KBM-7 (cell line): ENCODE measurements at regions not wholly inside any gene's neighbourhood (a gene's known extent, or its start where the extent isn't known, plus 50 kb on each side); places are given as distances from the start of the nearest gene placed in this dataset.
A peak's percentile ranks its signal among the peaks of the same experiment; 100 is the strongest.

Experiments used
- DNase-seq: peaks from one replicate; pipeline ENCODE4 v3.0.0-alpha.2; 2015
- in situ Hi-C: fragments of 300-500 bp; cut with MboI; formaldehyde crosslinking; loops from 2 replicates; pipeline ENCODE4 v1.14.3; 2020; ENCODE audit warnings: low sequenced_read_pairs, low pct_unique_long_range_greater_than_20kb, mixed read lengths

DNA sequence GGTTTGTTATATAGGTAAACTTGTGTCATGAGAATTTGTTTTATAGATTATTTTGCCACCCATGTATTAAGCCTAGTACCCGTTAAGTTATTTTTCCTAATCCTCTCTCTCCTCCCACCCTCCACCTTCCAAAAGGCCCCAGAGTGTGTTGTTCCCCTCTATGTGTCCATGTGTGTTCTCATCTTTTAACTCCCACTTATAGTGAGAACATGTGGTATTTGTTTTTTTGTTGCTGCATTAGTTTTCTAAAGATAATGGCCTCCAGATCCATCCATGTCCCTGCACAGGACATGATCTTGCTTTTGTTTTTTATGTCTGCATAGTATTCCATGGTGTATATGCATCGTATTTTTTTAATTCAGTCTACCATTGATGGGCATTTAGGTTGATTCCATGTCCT lies 1075.6 kb upstream of the CNTNAP5 start:
- no peak for DNase-seq
- in situ Hi-C loops, result no loop called here

DNA sequence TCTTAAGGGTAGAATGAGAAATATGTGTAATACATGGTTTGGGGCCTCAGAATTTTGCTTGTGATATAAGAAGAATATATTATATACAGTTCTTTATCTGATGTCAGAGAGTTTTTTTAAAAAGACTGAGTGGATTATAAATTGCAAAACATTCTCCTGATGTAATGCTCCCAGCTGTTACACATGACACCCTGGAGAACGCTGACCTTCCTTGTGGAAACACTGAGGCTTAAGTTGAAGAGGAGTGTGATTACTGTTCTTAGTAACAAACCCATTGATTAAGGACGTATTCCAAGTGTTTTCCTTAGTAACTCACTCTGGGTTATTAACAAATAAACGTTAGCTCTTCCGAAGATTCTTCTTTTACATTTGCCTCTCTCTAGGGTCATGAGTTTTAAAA lies 1069.3 kb upstream of the CNTNAP5 start:
- DNase-seq, result no peak
- in situ Hi-C loops, result no loop called here

DNA sequence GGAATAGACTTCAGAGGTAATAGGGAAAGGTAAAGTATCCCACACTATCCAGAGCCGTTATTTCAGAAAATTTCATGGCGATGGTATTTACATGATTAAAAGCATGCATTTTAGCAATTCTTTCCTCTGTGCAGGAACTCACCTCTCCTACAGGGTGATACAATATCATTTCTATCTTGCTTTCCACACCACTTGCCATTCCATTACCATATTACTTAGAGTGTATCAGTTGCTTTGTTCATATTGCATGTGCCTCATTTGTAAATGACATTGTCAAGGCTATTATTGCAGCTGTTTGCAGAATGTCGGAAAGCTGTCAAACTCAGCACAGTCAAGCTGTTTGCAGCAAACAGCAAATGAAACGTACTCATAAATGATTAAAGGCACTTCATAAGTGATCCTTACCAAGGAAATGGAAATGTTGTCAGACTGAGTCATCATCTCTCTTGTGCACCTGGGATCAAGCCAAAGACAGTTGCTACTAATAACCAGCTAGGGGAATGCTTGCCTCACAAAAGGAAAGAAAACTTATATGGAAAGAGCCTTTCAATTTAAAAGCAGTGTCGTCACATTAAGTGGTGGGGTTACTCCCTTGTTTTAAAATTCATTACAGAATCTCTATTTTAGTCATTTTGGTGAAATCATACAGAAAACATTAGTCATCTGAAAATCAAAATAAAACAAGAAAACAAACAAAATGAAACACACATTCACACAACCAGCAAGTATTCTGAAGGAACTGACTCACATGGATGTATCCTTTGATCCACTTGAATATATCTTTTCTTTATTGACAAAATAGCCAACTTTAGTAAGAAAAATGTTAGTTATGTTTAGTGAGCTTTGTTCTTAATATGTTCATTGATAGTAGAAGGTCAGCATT lies 1064.1 kb upstream of the CNTNAP5 start:
- in situ Hi-C loops, result no loop called here
- DNase-seq, result no peak

DNA sequence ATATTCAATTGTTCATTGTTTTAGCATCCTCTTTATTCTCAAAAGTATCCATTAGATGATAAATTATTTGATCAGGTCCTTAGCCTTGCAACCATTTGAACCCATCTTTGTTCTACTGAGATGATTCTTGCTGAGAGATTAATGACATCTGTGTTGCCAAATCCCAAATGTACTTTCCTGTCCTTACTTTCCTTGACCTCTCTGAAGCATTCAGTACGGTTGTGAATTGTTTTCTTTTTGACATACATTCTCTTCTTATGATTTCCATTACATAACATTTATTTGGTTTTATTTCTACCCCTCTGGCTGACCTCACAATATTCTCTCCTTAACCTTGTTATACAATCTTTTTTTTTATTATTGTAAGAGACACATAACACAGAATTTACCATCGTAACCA lies 1058.6 kb upstream of the CNTNAP5 start:
- in situ Hi-C loops, result no loop called here
- DNase-seq, result no peak

DNA sequence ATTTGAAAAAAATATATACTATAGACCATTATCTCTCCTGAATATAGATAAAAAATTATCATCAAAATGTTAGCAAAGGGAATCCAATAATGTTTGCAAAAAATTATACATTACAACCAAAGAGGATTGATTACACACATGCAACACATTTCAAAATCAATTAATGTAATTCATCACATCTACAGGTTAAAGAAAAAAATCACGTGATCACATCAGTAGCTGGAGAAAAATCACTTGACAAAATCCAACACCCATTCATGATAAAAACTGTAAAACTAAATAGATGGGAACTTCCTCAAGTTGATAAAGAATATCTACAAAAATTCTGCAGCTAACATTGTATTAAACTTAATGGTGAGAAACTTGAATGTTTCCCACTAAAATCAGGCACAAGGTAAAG lies 1047.5 kb upstream of the CNTNAP5 start:
- in situ Hi-C loops, result no loop called here
- no peak for DNase-seq

DNA sequence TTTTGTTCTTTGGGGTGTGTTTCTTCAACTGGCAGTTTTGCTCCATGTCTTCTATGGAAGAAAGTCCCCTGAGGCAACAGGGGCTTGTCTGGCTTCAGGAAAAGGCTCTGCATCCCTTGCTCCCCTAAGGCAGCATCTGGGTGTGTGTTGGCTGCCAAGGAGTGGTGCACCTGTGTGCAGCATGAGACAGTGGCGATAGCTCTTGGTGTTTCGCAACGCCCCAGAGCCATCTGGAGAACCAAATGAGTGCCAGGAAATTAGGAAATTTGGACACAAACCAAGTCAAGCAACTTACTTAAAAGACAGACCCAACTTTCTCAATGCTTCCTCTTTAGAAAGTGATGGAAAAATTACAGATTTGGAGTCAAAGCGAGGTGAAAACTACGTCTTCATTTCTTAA lies 1044.4 kb upstream of the CNTNAP5 start:
- DNase-seq, result peak; percentile 22
- in situ Hi-C loops, result no loop called here

DNA sequence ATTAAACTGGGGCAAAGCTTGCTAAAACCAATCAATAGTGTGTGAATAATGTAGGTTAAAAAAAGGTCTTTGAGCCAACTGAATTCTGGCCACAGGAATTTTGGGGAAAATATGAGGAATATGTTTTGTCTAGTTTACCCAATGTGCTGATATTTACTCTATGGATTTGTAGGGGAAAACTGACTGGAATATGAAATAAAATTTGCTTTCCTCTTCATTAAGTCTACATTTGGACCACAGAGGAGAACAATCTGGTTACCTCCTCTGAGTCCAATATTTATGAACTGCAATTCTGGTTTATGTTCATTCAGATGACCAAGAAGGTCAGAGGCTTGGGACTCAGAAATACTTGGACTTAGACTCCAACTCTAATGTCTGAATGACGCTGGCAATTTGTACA lies 1042.2 kb upstream of the CNTNAP5 start:
- in situ Hi-C loops, result no loop called here

DNA sequence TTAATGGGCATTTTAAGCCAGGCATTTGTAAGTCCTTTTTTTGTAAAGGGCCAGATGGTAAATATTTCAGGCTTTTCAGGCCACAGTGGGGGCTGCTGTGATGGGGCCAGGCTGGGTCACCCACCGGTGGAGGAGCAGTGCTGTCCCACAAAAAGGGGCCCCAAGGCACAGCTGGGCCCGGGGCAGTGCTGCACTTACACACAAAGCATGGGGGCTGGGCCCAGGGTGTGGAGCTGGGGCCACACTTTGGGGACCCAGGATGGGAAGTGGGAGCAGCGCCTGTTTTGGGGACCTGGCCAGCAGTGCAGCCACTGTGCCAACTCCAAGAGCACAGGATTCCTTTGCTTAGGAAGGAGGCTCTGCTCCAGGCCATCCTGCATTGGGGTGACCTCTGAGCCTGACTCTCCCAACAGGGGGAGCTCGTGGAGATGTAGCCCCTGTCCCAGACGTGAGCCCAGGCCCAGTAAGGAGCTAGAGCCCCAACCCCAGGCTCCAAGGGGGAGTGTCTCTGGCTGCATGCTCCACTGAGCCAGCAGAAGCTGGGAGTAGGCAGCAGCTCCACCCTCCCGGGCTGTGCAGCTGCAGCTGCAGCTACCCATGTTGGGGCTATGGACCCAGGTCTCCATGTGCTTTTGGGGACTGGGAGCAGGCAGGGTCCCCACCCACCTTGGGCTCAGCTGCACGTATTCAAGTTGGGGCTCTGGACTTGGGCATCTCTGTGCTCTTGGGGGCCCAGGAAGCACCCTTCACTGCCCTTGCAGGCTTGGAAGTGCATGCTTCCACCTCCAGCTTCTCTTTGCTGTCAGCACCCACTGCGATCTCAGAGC lies 1036.5 kb upstream of the CNTNAP5 start:
- no peak for DNase-seq
- in situ Hi-C loops, result no loop called here

More for the DNA sequence above, 1042.2 kb upstream of the CNTNAP5 start:
- no peak for DNase-seq

DNA sequence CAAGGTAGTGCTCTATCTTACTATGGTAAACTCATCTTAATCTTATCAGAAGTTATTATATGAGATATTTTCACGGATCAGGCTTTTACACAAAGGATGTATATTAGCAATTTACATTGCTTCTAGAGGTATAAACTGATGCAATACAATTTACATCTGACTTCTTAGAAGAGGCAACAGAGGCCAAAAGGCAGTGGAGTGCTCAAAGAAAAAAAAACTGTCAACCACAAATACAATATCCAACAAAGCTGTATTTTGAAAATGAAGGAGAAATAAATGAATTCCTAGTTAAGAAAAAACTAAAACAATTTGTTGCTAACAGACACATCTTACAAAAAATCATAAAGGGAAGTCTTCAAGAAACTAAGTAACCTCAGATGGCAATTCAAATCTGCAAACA lies 1031.5 kb upstream of the CNTNAP5 start:
- in situ Hi-C loops, result no loop called here
- no peak for DNase-seq

DNA sequence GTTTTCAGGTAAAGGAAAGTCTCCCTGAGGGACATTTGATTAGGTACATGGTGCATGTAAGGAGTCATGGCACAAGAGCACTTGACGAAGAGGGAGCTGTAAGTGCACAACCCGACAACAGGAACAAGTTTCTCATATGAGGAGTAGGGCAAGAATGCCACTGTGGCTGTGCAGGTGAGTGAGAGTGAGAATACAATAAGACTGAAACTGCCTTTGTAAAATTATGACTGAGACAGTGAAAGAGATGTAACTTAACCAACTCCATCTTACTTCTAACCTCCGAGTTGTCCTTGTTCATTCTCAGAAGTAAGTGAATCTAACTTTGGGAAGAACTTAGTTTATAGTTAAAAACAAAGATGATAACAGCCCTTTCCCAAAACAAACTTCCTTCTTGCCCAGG lies 1025.8 kb upstream of the CNTNAP5 start:
- no peak for DNase-seq
- in situ Hi-C loops, result no loop called here

DNA sequence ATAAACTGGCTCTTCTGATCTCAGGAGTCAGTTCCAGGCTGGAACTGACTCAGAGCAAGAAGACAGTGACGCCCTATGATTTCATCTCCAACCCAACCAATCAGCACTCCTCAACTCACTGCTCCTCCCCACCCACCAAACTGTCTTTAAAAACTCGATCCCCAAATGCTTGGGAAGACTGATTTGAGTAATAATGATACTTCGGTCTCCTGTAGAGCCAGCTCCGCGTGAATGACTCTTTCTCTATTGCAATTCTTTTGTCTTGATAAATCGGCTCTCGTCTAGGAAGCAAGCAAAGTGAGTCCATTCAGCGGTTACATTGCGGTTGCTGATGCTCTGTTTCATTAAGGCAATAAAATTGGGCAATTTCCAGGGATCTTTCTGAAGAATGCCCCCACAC lies 1025.3 kb upstream of the CNTNAP5 start:
- in situ Hi-C loops, result no loop called here
- no peak for DNase-seq

DNA sequence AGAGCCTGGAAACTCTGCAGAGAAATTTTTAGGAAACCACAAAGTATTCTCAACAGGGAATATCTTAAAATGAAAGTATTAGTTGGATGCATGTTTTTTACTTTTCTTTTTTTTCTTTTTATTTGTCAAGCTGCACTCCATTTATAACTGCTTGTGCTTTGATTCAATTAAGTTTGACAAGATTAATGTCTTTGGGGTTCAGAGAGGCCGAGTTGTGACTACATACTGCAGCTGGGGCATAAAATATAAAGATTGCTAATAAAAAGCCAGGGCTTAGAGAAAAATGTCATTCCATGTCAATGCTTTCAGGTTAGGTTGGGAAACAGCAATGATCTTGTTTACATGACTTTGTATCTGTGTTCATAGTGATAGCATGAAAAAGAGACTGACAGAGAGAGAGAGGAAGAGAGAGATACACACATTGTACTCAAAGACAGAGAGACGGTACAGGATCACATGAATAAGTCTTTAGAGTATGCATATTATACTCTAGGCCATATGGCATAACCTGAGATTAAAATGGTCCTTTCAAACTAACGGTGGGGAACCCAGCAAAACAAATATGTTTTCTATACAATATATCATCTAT lies 1022.3 kb upstream of the CNTNAP5 start:
- no peak for DNase-seq
- in situ Hi-C loops, result no loop called here

DNA sequence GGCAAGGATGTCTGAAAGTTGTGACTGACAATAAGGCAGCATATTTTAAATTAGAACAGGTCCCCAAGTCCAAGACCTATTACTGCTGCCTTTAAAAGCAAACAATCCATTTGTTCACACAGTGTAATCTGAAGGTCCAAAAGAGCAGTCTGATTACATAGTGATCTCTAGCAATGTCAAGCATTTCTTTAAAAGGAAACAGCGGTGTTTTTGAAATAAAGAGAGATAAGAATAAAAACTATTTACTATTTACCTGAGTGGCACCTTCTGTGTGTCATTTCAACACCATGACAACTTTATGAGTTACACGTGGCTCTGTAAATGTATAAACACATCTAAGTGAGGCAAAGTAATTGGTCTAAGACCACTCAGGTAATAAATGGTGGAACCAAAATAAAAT lies 1009.9 kb upstream of the CNTNAP5 start:
- in situ Hi-C loops, result no loop called here
- no peak for DNase-seq

DNA sequence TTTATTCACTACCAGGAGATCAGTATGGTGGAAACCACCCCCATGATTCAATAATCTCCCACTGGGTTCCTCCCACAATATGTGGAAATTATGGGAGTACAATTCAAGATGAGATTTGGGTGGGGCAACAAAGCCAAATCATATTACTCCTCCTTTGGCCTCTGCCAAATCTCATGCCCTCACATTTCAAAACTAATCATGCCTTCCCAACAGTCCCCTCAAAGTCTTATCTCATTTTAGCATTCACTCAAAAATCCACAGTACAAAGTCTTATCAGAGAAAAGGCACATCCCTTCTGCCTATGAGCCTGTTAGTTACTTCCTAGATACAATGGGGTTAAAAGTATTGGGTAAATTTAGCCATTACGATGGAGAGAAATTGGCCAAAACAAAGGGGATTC lies 989.5 kb upstream of the CNTNAP5 start:
- DNase-seq, result peak; percentile 24
- in situ Hi-C loops, result no loop called here

DNA sequence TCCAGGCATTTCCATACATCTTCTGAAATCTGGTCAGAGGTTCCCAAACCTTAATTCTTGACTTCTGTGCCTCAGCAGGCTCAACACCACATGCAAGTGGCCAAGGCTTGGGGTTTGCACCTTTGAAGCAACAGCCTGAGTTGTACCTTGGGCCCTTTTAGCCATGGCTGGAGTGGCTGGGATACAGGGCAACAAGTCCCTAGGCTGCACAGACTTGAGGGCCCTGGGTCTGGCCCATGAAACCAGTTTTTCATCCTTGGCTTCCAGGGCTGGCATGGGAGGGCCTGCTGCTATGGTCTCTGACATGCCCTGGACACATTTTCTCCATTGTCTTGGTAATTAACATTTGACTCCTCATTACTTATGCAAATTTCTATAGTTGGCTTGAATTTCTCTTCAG lies 988.8 kb upstream of the CNTNAP5 start:
- in situ Hi-C loops, result no loop called here
- no peak for DNase-seq

DNA sequence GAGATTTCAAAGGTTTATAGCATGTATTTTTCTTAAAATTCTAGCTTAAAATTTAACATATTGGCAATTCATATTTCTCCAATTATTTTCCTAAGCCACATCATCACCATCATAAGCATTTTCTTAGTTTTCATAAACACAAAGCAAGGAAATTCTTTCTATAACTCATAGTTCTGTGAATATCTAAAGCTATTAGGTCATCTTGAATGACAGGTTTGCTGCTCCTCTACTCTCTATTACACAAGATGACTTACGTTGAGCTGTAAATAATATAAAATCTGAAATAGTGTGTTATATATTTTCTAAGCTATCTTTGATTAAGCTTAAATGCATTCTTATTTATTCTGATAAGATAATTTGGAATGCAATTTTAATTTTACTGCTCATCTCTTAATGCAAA lies 984.6 kb upstream of the CNTNAP5 start:
- no peak for DNase-seq
- in situ Hi-C loops, result no loop called here

DNA sequence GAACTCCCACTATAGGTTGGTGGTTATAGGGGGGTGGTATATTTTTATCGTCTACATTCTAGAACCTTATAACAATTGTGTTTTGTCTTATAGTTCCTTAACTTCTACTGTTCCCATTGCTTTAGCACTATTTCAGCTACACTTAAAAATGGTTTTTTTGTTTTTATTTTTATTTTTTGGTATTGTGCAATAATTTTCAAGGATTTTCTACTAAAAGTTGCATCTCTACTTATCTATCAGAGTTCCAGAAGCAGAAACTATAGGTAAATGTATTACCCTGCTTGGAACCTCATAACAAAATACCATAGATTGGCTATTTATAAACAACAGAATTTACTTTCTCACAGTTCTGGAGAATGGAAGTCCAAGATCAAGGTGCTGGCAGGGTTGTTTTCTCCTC lies 981.6 kb upstream of the CNTNAP5 start:
- no peak for DNase-seq
- in situ Hi-C loops, result no loop called here

DNA sequence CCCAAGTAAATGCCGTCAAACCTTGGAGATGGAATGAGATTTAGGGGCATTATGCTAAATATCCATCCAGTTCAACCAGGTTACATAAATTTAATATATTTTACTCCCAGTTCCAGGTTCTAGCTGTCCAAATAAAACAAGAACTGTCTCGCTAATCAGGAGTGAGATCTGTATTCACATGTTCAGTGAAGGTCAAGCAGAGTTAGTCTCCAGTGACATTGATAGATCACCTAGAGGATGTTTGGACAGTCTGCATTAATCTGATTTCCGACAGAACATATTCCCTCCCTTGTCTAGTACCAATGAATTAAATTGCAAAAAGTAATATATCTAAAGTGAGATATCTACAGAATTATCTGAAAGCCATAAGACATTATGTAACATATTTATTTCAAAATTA lies 979.4 kb upstream of the CNTNAP5 start:
- DNase-seq, result no peak
- in situ Hi-C loops, result no loop called here

DNA sequence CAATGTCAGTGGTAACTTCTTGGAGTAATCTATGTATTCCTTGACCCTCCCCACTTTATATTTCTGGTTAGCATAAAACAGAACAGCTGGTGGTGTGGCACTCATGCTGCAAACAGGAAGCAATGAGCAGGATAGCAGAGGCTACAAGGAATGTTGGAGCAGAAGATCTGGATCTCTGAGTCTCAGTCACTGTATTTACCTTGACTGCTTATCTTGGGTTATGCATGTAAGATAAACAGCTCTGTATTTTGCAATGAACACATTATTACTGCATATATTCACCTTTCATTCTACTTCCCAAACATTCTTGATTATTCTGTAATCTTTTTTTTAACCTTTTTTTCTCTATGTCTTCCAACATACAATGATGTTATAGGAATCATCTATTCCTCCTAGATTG lies 977.9 kb upstream of the CNTNAP5 start:
- in situ Hi-C loops, result no loop called here
- DNase-seq, result no peak

DNA sequence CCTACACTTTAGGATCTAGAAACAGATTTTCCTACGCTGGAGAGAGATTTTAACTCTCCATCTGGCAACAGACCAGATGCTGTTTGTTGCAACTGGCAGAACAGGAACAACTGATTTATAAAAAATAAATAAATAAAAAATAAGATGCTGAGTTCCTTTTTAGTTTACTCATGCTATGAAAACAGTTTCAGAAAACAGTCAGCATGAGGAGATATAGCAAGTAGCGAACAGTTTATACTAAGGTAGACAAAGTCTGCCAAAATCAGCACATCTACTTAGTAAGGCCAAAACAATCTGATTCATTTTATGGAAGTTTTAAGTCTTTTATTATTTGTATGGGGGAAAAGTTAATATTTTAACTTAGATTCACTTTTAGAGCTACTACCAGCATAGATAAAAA lies 974.0 kb upstream of the CNTNAP5 start:
- no peak for DNase-seq
- in situ Hi-C loops, result no loop called here
